HG03280 (cell line): ENCODE measurements at regions not wholly inside any gene's neighbourhood (a gene's known extent, or its start where the extent isn't known, plus 50 kb on each side); places are given as distances from the start of the nearest gene placed in this dataset.
"Not testable (repeated sequence)": the region's sequence is repeated elsewhere in the genome, so short reads cannot be mapped to it uniquely, and the experiment has no call there.

Experiments
- ATAC-seq: cut with Tn5 transposase; IDR thresholded peaks from one replicate; pipeline ENCODE4 v1.9.1; 2021; ENCODE audit warnings: mild to moderate bottlenecking, moderate library complexity; ENCODE audit not compliant: unreplicated experiment

DNA sequence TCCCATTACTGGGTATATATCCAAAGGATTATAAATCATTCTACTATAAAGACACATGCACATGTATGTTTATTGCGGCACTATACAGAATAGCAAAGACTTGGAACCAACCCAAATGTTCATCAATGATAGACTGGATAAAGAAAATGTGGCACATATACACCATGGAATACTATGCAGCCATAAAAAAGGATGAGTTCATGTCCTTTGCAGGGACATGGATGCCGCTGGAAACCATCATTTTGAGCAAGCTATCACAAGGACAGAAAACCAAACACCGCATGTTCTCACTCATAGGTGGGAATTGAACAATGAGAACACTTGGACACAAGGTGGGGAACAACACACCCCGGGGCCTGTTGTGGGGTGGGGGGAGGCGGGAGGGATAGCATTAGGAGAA, 57.0 kb upstream of the NEUROD1 start:
- ATAC-seq = not testable (repeated sequence)

DNA sequence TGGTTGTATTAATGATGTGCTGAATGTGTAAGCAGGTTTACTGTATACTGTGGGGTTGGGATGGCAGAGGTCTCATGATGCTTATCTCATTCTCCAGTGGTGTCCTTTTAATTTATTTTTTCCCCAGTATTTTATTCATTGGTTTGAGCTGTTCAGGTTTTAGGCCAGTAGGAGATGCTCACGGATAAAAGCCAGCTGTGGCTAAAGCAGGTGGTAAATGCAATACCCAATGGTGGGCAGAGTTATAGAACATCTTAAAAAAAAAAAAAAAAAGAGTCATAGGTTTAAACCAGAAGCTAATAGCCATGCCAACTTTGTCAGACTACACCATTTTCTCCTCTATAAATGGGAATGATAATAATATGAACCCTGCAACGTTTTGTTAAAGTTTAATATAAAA, 57.8 kb upstream of the NEUROD1 start:
- ATAC-seq = no peak

DNA sequence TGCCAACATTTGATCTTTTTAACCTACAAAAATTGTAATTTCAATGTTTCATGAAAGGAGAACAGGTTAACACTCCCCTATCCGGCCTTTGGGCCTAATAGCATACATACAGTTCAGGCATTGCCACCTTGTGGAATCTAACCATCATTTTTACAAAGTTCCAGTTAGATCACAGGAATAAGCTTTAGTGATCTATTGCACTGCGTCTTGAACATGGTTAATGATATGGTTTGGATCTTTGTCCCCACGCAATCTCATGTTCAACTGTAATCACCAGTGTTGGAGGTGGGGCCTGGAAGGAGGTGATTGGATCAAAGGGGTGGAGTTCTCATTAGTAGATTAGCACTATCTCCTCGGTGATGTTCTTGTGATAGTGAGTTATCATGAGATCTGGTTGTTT, 58.2 kb upstream of the NEUROD1 start:
- no peak for ATAC-seq

DNA sequence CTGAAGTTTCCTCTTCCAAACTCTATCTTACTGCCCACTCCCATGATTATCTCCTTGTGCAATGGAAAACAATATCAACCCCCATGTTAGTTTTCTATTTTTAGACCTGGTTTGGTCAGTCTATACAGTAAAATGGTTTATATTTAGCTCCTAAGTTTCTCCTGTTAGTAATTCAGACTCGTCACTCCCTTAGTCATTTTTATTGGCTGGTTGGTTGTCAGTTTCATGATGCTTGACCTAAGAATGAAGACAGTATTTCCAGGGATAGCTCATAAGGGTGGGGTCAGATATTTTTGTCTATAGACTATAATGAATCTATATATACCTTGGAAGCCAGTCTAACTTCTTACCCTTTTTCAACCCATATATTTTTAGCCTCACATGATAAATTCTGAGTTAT, 61.4 kb upstream of the NEUROD1 start:
- no peak for ATAC-seq

DNA sequence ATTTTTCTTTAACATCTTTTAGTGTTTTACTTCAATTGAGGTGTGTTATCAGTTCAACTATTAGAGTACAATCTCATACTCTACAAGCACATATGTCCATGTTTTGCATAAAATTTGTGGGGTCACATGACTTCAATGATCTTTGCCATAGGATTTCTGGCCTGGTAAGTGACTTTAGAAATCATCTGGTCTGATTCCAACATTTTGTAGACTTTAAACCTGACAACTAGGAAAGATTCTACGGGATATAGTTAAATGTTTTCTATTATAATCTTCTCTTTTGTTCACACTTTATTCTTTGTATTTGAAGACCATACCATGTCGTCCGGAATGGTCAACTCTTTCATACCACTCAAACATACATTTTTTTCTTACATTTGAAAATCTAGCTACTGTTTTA, 62.0 kb upstream of the NEUROD1 start:
- ATAC-seq = no peak

DNA sequence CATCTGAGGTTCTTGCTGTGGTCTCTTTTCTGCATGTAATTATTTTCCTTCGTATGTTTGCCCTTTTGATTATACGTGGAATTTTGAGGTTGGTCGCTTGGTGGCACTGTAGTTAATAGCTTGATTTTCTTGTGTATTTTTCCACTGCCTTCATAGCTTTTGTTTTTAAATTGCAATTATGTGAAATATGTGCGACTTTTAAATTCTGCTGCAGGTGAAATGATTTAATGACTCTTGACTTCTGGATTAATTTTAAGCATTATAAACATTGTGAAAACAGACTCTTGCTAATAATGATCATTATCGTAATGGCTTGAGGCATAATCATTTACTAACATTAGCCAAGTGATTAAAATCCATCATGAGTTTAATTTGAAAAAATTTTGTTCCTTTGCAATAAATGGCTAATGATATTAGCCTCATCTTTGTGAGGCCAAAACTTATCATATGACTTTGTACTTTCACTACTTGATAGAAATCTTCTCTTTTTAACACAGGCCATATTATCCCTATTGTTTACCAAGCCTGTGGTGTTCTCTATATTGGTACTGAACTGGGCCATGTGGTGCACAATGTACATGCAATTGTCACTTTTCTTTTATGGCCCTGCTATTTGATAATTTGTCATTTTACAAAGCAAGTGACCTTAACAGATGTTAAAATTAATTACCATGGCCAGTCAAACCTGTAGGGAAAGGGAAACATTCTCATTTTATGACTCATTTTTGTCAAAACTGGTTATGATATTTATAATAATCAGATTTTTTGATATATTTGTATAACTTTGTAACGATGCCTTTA, 62.8 kb upstream of the NEUROD1 start:
- ATAC-seq = no peak

DNA sequence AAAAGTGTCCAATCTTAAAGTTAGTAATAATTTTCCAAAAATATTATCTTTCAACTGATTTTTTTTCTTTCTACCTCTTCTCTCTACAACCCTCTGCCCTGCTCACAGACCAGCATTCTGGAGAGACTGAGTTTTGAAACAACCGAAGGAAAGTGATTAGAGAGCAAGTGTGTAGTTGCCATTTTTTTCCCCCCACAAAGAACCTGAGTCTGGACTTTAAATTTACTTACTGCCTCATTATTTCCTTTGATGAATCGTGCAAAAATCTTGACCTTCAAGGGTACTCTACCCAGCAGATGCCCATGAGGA, 63.4 kb upstream of the NEUROD1 start:
- no peak for ATAC-seq

DNA sequence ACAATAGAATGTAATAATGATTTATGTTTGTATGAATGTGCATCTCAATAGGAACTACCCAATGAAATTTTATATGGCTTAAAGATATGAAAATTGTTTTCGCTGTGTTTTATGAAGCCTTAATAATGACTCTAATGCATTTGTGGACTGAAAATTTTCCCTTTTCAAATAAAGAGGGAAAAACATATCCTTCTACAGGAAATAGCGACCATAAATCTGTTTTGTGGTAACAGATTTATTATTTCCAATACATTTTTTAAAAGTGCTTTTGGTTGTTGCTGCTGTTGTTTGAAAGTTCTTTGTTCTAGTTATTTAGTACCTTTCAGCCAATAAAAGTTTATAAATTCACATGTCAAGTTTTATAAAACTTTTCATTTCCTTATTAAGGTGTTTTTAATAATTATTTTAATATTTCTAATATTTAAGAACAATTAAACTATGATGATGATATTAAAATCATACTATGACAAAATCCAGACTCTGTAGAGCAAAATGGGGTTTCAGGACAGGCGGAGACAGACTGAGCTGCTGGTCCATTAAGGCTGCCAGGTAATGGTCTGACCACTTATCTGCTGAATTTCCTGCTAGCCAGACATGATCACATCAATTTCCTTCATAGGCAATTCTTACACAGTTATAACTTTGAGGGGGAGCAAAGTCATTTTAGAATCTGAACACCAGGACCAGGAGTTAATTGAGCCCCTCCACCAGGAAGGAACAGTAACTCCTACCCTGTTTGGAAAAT, 65.7 kb upstream of the NEUROD1 start:
- no peak for ATAC-seq

DNA sequence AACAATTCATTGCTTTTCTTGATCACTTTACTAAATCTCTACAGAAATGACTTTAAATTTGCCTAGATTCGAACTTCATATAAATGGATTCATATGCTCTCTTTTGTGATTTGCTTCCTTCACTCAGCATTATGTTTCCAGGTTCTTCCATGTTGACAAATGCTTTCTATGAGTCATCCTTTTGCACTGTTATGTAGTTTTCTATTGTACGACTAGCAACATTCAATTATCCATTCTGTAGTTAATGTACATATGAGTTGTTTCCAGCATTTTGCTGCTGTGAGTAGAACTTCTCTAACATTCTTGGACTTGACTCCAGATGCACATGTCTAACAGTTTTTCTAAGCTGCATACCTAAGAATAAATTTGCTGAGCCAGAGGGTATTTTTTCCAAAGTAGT, 66.5 kb upstream of the NEUROD1 start:
- no peak for ATAC-seq

DNA sequence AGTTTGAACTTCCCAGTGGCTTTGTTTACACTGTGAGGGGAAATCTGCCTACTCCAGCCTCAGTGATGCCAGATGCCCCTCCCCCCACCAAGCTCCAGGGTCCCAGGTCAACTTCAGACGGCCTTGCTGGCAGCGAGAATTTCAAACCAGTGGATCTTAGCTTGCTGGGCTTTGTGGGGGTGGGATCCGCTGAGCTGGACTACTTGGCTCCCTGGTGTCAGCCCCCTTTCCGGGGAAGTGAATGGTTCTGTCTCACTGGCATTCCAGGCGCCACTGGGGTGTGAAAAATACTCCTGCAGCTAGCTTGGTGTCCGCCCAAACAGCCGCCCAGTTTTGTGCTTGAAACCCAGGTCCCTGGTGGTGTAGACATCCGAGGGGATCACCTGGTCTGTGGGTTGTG, 70.0 kb upstream of the NEUROD1 start:
- no peak for ATAC-seq

DNA sequence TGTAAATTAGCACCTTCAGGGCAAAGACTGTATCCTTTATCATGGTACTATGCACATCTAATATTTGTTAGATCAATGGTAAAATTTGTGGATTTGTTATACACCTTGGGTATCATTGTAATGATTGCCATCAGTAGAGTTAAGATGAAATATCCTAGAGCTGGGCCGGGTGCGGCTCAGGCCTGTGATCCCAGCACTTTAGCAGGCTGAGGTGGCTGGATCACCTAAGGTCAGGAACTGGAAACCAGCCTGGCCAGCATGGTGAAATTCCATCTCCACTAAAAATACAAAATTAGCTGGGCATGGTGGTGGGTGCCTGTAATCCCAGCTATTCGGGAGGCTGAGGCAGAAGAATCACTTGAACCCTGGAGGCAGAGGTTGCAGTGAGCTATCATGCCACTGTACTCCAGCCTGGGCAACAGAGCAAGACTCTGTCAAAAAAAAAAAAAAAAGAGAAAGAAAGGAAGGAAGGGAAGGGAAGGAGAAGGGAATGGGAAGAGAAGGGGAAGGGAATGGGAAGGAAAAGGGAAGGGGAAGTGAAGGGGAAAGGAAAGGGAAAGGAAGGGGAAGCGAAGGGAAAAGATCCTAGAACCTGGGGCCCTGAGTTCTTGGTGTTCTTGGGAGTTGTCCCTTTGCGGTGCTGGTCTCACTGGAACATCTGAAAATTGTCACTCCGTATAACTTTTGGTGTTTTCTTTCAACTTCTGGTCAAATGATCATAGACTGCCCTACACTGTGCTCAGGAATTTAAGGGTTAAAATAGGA, 71.1 kb upstream of the NEUROD1 start:
- no peak for ATAC-seq

DNA sequence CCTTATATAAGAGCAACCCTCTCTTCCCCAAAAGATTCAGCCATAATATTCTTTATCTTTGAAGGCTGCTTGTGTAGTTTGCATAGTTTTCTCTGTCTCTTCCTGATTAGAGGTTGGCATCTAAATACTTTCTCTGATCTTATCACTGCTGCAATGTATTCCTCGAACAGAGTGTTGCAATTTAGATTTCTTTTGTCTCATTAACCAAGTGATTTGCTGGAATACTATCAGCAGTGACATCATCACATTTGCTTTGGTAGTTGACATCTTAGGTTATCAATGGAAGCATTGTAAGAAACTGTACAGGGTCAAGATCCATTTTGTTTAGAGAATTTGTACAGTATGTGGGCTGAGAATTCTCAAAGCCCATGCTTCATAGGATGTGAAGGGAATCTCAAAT, 72.0 kb upstream of the NEUROD1 start:
- no peak for ATAC-seq

DNA sequence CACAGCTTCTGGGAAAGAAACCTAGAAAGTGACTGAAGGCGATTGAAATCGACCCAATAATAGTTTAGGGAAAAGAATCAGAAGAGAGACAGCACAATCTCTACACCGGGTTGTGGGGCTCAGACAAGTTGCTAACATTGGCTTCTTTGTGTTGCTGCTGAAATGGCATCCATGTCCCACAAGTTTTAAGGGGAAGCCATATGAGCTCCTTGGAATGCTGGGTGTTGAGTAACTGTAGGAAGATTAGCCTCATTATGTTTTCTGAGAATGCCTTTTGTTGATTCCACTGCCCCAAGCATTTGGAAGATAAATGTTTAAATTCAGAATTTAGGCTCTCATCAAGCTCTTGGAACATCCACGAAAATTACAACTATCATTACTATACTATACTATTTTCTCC, 73.4 kb upstream of the NEUROD1 start:
- no peak for ATAC-seq

DNA sequence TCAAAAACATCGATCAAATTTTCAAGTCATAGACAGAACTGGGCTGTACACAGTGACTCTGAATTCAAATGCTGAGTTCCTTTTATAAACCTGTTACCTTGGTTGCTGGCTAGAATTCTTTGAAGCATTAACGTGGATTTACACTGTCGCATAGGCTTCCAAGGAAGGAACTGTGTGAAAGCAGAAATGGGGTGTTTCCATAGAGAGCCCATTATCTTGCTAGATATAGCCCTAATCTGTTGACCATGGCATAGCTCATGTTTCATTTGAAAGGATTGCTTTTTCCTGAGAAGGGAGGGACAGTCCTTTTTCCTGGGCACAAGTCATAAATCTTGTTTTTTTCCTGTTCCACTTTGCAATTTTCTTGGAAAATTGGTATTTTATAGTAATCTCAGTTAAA, 73.8 kb upstream of the NEUROD1 start:
- ATAC-seq = no peak

DNA sequence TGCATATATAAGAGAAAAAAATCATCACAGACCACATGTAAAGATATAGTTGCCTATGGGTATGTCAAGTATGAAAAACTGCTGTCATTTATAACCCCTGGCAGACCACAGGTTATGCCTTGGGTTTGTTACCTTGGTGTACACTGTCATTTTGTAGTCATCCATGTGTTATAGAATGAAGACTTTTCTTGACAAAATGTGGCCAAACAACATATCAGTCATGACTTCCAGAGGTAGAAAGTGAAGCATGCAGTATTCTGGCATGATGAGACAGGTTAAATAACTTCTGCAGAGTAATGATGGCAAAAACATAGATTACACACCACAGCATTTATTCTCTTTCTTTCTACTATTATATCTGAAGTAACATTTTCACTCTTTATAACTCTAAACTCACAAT, 74.9 kb upstream of the NEUROD1 start:
- no peak for ATAC-seq

DNA sequence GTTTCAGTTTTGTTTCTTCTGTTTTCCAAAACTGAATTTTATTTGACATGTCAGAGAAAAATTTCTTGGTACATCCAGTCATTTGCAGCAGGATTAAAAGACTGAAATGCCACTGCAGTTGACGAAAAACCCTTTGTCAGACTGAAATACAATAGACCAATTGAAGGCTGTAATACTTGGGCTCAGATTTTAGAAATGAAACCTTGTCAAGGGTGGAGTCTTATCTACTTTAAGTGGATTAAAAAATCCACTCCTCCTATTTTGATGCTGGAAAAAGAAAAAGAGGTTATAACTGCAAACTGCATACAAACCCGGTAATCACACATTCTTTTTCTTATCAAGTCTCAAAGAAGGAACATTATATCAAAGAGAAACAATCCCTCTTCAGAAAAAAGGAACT, 80.2 kb upstream of the NEUROD1 start:
- no peak for ATAC-seq

DNA sequence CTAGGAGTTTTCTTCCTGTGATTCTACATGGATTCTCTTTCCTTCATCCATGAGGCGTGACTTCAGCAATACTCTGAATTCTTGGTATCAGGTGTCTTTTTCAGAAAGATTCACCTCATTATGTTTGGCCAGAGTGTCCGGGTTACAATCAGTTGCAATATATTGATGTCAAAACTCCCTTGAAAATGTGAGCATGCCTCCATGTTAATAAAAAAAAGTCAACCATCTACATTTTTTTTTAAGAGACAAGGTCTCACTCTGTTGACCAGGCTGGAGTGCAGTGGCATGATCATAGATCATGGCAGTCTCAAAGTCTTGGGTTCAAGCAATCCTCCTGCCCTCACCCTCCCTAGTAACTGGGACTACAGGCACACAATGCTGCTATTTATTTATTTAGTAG, 80.9 kb upstream of the NEUROD1 start:
- no peak for ATAC-seq

DNA sequence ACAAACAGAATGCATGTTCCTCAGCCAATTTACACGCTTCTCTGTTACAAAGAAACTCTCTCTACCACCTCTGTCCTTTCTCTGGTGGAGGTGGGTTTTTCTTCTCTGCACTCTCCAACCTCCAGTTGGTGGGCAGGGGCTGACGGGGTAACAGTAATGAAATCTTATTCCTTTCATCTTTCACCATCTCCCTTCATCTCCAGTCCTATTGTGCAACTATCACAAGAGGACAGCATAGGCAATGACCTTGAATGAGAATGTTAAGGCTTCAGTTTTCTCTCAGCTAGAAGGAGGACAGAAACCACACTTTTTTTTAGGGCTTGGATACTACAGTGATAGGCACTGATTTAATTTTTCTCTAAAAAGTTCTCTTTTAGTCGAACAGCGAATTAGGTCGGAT, 81.7 kb upstream of the NEUROD1 start:
- ATAC-seq = no peak

DNA sequence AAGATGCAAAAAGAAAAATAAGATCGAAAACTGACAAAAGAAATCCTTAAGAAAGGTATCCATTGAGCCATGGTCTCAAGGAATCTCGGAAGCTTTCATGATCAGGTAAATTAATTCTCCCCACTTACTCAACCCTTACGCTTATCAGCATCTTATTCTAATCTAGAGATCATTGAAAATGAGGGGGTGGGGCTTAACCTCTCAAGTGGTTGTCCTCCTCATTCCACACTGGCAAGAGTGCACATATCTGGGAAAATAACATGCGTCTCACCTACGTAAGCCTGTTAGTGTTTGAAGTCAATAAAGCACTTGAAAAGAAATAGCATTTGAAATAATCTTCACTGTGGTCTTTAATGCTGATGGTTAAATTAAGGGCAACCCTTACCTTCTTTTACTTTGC, 82.5 kb upstream of the NEUROD1 start:
- ATAC-seq = no peak

DNA sequence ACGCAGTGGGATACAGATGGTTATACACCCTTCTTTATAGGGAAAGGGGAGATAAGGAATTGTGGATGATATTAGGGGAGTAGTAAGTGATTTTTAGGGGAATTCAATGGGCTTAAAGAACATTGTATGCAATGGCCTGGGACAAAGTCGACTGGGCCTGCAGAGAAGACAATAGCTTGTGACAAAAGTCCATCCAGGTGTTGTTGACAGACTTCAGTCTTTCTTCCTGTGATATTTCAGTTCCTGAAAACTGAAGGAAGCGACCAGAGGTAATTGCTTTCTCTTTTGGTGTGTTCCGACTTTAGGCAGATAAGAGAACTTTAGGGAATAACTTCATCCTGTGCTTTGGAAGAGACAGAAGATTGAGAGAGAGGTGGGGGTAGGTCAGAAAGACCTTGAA, 83.1 kb upstream of the NEUROD1 start:
- no peak for ATAC-seq

DNA sequence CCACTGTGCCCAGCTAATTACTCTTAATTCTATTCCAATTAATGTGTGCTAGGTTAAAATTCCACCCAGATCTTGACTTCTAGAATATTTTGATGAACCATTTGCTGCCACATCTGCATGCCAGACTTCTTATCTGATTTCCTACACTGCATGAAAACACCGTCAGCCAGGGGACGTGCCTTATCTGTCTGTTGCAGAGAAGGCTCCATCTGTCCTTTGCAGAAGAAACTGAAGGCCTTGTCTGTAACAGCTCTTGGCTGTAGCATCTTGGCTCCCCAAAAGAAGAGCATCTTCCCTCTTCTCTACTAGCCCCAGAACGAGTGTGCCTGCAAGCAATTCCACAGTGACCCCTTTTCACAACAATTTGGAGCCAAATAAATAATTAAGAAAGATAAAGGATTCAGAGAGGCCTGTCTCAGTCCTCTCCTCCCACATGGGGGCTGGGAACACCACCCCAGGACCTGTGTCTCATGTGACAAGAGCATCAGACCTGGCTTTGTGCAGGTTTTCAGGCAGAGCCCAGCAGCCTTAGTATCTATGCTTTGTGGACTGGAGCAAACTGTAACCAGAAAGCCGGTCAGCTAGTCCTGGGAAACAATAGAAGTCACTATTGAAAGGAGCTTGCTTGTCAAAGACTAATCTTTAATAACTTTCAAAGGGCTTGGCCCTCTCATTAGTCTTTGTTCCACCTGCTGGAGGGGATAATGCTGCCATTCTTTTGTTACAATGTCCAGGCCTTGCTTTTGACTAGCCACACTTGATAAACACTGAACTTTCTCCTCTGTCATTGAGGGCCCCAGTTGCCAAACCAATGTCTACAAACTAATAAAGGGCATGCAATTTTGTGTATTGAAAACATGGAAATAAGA, 84.0 kb upstream of the NEUROD1 start:
- no peak for ATAC-seq
